ENCODE measurements at regions not wholly inside any gene's neighbourhood (a gene's known extent, or its start where the extent isn't known, plus 50 kb on each side); places are given as distances from the start of the nearest gene placed in this dataset.

DNA sequence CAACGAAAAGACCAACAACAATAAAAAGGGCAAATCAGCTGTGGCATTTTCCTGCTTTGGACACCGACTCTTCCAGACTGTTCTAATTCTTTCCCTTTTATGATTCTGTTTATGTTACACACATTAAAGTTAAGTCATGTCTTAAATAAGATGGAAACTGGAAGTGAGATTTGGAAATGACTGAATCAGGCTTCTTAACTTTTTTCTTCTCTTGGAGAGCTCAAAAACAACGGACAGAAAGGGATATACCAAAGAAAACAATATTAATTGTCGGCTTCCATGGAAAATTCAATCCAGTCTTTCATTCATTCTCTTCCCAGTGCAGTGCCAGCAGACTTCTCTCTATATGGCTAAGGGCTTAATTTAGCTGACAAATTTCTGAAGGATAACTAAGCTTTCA is 214.9 kb upstream of the DDHD1 start (continued):
- TF ChIP-seq, protein P1, sequence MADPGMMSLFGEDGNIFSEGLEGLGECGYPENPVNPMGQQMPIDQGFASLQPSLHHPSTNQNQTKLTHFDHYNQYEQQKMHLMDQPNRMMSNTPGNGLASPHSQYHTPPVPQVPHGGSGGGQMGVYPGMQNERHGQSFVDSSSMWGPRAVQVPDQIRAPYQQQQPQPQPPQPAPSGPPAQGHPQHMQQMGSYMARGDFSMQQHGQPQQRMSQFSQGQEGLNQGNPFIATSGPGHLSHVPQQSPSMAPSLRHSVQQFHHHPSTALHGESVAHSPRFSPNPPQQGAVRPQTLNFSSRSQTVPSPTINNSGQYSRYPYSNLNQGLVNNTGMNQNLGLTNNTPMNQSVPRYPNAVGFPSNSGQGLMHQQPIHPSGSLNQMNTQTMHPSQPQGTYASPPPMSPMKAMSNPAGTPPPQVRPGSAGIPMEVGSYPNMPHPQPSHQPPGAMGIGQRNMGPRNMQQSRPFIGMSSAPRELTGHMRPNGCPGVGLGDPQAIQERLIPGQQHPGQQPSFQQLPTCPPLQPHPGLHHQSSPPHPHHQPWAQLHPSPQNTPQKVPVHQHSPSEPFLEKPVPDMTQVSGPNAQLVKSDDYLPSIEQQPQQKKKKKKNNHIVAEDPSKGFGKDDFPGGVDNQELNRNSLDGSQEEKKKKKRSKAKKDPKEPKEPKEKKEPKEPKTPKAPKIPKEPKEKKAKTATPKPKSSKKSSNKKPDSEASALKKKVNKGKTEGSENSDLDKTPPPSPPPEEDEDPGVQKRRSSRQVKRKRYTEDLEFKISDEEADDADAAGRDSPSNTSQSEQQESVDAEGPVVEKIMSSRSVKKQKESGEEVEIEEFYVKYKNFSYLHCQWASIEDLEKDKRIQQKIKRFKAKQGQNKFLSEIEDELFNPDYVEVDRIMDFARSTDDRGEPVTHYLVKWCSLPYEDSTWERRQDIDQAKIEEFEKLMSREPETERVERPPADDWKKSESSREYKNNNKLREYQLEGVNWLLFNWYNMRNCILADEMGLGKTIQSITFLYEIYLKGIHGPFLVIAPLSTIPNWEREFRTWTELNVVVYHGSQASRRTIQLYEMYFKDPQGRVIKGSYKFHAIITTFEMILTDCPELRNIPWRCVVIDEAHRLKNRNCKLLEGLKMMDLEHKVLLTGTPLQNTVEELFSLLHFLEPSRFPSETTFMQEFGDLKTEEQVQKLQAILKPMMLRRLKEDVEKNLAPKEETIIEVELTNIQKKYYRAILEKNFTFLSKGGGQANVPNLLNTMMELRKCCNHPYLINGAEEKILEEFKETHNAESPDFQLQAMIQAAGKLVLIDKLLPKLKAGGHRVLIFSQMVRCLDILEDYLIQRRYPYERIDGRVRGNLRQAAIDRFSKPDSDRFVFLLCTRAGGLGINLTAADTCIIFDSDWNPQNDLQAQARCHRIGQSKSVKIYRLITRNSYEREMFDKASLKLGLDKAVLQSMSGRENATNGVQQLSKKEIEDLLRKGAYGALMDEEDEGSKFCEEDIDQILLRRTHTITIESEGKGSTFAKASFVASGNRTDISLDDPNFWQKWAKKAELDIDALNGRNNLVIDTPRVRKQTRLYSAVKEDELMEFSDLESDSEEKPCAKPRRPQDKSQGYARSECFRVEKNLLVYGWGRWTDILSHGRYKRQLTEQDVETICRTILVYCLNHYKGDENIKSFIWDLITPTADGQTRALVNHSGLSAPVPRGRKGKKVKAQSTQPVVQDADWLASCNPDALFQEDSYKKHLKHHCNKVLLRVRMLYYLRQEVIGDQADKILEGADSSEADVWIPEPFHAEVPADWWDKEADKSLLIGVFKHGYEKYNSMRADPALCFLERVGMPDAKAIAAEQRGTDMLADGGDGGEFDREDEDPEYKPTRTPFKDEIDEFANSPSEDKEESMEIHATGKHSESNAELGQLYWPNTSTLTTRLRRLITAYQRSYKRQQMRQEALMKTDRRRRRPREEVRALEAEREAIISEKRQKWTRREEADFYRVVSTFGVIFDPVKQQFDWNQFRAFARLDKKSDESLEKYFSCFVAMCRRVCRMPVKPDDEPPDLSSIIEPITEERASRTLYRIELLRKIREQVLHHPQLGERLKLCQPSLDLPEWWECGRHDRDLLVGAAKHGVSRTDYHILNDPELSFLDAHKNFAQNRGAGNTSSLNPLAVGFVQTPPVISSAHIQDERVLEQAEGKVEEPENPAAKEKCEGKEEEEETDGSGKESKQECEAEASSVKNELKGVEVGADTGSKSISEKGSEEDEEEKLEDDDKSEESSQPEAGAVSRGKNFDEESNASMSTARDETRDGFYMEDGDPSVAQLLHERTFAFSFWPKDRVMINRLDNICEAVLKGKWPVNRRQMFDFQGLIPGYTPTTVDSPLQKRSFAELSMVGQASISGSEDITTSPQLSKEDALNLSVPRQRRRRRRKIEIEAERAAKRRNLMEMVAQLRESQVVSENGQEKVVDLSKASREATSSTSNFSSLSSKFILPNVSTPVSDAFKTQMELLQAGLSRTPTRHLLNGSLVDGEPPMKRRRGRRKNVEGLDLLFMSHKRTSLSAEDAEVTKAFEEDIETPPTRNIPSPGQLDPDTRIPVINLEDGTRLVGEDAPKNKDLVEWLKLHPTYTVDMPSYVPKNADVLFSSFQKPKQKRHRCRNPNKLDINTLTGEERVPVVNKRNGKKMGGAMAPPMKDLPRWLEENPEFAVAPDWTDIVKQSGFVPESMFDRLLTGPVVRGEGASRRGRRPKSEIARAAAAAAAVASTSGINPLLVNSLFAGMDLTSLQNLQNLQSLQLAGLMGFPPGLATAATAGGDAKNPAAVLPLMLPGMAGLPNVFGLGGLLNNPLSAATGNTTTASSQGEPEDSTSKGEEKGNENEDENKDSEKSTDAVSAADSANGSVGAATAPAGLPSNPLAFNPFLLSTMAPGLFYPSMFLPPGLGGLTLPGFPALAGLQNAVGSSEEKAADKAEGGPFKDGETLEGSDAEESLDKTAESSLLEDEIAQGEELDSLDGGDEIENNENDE (IDR thresholded peaks at IDR 0.05; ENCODE audit: insufficient replicate concordance, low read length) = no peak
- no peak for TF ChIP-seq GABPA (IDR thresholded peaks at IDR 0.05; ENCODE audit: borderline replicate concordance, insufficient read depth, low read length)
- no peak for TF ChIP-seq SUZ12 (IDR thresholded peaks at IDR 0.05; ENCODE audit: low read length)
- no peak for TF ChIP-seq SP2 (IDR thresholded peaks at IDR 0.05; ENCODE audit: low read length)
- no peak for TF ChIP-seq TAF1 (IDR thresholded peaks at IDR 0.05; ENCODE audit: low read depth, low read length)
- no peak for TF ChIP-seq SAP30 (IDR thresholded peaks at IDR 0.05; ENCODE audit: insufficient read depth, insufficient replicate concordance, low read length)
- TF ChIP-seq POU5F1 (IDR thresholded peaks at IDR 0.05; ENCODE audit: low read depth, low read length) = no peak
- TF ChIP-seq BCL11A (IDR thresholded peaks at IDR 0.05; ENCODE audit: low read depth in 2 of 2, low read length in 2 of 2) = no peak
- TF ChIP-seq KDM4A (IDR thresholded peaks at IDR 0.05; ENCODE audit: low read depth, low read length, severe bottlenecking) = no peak
- no peak for TF ChIP-seq SIN3A (conservative IDR thresholded peaks at IDR 0.05 in 1 of 2, IDR thresholded peaks at IDR 0.05 in 1 of 2; ENCODE audit: low read depth in 1 of 2, low read length in 2 of 2)
- TF ChIP-seq, protein P2, sequence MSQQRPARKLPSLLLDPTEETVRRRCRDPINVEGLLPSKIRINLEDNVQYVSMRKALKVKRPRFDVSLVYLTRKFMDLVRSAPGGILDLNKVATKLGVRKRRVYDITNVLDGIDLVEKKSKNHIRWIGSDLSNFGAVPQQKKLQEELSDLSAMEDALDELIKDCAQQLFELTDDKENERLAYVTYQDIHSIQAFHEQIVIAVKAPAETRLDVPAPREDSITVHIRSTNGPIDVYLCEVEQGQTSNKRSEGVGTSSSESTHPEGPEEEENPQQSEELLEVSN (IDR thresholded peaks at IDR 0.05) = no peak

Data from H1 (cell line).